CD4-positive, CD25-positive, alpha-beta regulatory T cell (primary cell): ENCODE measurements at regions not wholly inside any gene's neighbourhood (a gene's known extent, or its start where the extent isn't known, plus 50 kb on each side); places are given as distances from the start of the nearest gene placed in this dataset.

Experiments used
- ATAC-seq, 2 donors: fragments of 150-1000 bp; cut with Tn5 transposase; one replicate each; pipeline ENCODE4 v1.10.0; 2021; ENCODE audit warnings: low read depth in 2 of 2, moderate number of reproducible peaks in 2 of 2, moderate library complexity in 1 of 2
- DNase-seq, 3 donors: peaks; one replicate each; pipeline versions ENCODE4 v3.0.0 to v3.0.0-alpha.2; 2012 to 2022; ENCODE audit warnings: mixed read lengths in 1 of 3
- H3K27ac ChIP-seq: one replicate; pipeline ENCODE4 v1.7.0; 2013; ENCODE audit warnings: mild to moderate bottlenecking, low read length; ENCODE audit not compliant: insufficient read depth, poor library complexity, severe bottlenecking
- H3K27me3 ChIP-seq: one replicate; pipeline ENCODE4 v1.7.0; 2013; ENCODE audit warnings: low read length; ENCODE audit not compliant: control insufficient read depth, insufficient read depth
- H3K36me3 ChIP-seq: one replicate; pipeline ENCODE4 v1.7.0; 2013; ENCODE audit warnings: mild to moderate bottlenecking, low read length, moderate library complexity; ENCODE audit not compliant: control insufficient read depth, insufficient read depth
- H3K4me1 ChIP-seq: 2 replicates; pipeline ENCODE4 v1.7.0; 2013; ENCODE audit warnings: mild to moderate bottlenecking, low read length; ENCODE audit not compliant: insufficient read depth, control insufficient read depth, poor library complexity, severe bottlenecking
- H3K4me3 ChIP-seq: one replicate; pipeline ENCODE4 v1.7.0; 2013; ENCODE audit warnings: low read depth, mild to moderate bottlenecking, low read length, moderate library complexity
- H3K9me3 ChIP-seq, 2 experiments: 1 replicate in 1 of 2; 2 replicates in 1 of 2; pipeline ENCODE4 v1.7.0; 2013; ENCODE audit warnings: low read length in 2 of 2, mild to moderate bottlenecking in 1 of 2, moderate library complexity in 1 of 2; ENCODE audit not compliant: control insufficient read depth in 2 of 2
- H3K27ac Mint-ChIP-seq, 3 donors: one replicate each; pipeline ENCODE4 v1.8.0; 2020 to 2022; ENCODE audit warnings: mild to moderate bottlenecking in 3 of 3, mixed read lengths in 3 of 3, moderate library complexity in 2 of 3
- H3K27me3 Mint-ChIP-seq: one replicate; pipeline ENCODE4 v1.8.0; 2022; ENCODE audit warnings: mild to moderate bottlenecking, mixed read lengths
- H3K36me3 Mint-ChIP-seq: one replicate; pipeline ENCODE4 v1.8.0; 2020; ENCODE audit warnings: mixed read lengths
- H3K4me1 Mint-ChIP-seq, 4 donors: one replicate each; pipeline ENCODE4 v1.8.0; 2020 to 2022; ENCODE audit warnings: mixed read lengths in 4 of 4, mild to moderate bottlenecking in 1 of 4
- H3K4me3 Mint-ChIP-seq, 4 donors: one replicate each; pipeline ENCODE4 v1.8.0; 2020 to 2022; ENCODE audit warnings: mild to moderate bottlenecking in 4 of 4, mixed read lengths in 4 of 4, moderate library complexity in 3 of 4
- H3K9me3 Mint-ChIP-seq, 7 donors: one replicate each; pipeline ENCODE4 v1.8.0; 2020 to 2022; ENCODE audit warnings: mixed read lengths in 7 of 7, mild to moderate bottlenecking in 3 of 7, moderate library complexity in 2 of 7

DNA sequence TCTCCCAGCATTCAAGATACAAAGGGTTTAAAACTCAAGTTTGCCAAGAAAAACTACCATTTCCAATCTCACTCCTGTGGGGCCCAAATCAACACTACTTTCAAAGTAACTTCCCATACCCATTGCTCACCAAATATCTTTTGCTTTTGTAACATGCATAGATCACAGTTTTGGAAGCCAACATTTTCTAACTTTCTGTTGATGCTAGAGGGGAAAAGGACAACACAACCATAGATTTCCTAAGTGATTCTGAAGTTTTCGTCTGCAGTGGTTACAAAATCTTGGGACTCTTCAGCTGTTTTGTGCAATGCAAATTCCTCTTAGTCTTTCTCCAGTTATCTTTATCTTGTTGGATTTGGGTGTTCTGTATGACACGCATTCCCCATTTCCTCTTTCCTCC is 94.1 kb upstream of the PAPPA start:
- H3K9me3 ChIP-seq: no peaks in the 10 kb centered on the region
- ATAC-seq (no peak), DNase-seq (no peak)
- no peak overlapping the region for H3K4me3 ChIP-seq
- no peaks in the 10 kb centered on the region for H3K4me1 ChIP-seq
- Mint-ChIP-seq H3K4me1 (no peaks in the 10 kb centered on the region), H3K4me3 (no peak overlapping the region), H3K27me3 (no peaks in the 10 kb centered on the region), H3K27ac (no peak overlapping the region), H3K9me3 (peaks cover 0 to 10% (median 4%) of the 10 kb centered on the region in 7 donors), H3K36me3 (no peaks in the 10 kb centered on the region)
- no peaks in the 10 kb centered on the region for H3K27me3 ChIP-seq
- H3K27ac ChIP-seq: no peak overlapping the region
- no peaks in the 10 kb centered on the region for H3K36me3 ChIP-seq

DNA sequence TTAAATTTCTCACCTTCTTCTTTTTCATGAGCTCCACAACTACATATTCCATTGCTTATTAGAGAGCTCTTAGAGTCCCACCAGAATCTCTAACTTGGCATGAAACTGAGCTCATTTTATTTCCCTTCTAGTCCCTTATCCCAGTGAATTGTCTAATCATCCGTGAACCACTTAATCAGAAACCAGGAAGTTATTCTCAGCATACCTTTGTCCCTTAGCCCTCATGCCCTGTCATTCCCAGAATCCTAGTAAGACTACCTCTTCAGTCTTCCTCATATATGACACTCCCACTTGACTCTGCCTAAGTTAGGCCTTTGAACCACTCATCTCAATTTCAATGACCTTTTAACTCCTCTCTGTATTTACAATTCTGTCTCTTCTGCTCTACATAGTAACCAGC is 93.0 kb upstream of the PAPPA start:
- no peak for ATAC-seq
- Mint-ChIP-seq H3K27me3 (no peaks in the 10 kb centered on the region), H3K9me3 (peaks cover 0 to 8% (median 3%) of the 10 kb centered on the region in 7 donors), H3K36me3 (no peaks in the 10 kb centered on the region), H3K4me1 (no peaks in the 10 kb centered on the region), H3K4me3 (no peak overlapping the region), H3K27ac (peak overlapping the region in 1 of 3 donors; percentile 18)
- H3K27me3 ChIP-seq: no peaks in the 10 kb centered on the region
- no peaks in the 10 kb centered on the region for H3K9me3 ChIP-seq
- no peak for DNase-seq
- H3K4me1 ChIP-seq: no peaks in the 10 kb centered on the region
- no peak overlapping the region for H3K4me3 ChIP-seq
- H3K36me3 ChIP-seq: no peaks in the 10 kb centered on the region
- H3K27ac ChIP-seq: no peak overlapping the region

DNA sequence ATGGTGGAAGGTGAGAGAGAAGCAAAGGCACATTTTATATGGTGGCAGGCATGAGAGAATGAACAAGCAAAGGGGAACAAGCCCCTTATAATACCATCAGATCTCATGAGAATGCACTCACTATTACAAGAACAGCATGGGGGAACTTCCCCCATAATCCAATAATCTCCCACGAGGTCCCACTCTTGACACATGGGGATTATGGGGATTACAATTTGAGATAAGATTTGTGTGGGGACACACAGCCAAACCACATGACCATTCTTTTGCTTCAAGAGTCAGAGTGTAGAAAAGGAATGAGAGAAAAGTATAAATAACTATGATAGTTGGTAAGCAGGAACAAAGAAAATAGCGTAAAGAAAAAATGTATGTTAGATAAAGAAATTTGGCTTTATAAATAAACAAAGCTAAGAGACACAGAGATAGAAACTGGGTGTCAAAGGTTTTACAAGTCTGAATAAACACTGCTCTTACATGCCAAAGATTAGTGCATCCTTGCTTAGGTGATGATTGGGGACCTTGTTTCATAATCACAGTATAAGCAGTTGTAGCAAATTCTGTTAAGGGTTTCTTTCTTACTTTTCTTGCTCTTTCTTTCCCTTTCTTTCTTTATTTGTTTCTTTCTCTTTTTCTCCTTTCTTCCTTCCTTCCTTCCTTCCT is 91.9 kb upstream of the PAPPA start:
- Histone ChIP-seq H3K4me1 (no peaks in the 10 kb centered on the region), H3K4me3 (no peak overlapping the region), H3K27me3 (no peaks in the 10 kb centered on the region), H3K9me3 (no peaks in the 10 kb centered on the region), H3K27ac (no peak overlapping the region), H3K36me3 (no peaks in the 10 kb centered on the region)
- Mint-ChIP-seq H3K36me3 (no peaks in the 10 kb centered on the region), H3K27ac (no peak overlapping the region), H3K27me3 (no peaks in the 10 kb centered on the region), H3K9me3 (peaks cover 0 to 8% (median 2%) of the 10 kb centered on the region in 7 donors), H3K4me1 (no peaks in the 10 kb centered on the region), H3K4me3 (no peak overlapping the region)
- DNase-seq: no peak
- no peak for ATAC-seq

DNA sequence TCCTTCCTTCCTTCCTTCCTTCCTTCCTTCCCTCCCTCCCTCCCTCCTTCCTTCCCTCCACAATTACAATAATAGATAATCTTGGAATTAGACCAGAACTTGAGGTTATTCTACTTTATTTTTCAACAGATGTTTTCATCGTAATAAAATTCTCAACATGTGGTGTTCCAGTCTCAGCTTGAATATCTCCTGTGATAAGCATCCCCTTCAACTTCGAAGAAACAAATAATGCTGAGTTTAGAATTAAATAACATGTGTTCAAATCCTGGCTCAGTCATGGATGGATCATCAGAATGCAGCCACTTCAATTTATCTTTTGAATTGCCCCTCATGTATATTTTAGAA is 91.4 kb upstream of the PAPPA start:
- no peak for ATAC-seq
- Mint-ChIP-seq H3K4me3 (no peak overlapping the region), H3K36me3 (no peaks in the 10 kb centered on the region), H3K27me3 (no peaks in the 10 kb centered on the region), H3K4me1 (no peaks in the 10 kb centered on the region), H3K27ac (no peak overlapping the region), H3K9me3 (peaks cover 0 to 8% (median 2%) of the 10 kb centered on the region in 7 donors)
- H3K4me3 ChIP-seq: no peak overlapping the region
- H3K4me1 ChIP-seq: no peaks in the 10 kb centered on the region
- no peak for DNase-seq
- no peaks in the 10 kb centered on the region for H3K36me3 ChIP-seq
- no peaks in the 10 kb centered on the region for H3K9me3 ChIP-seq
- no peak overlapping the region for H3K27ac ChIP-seq
- H3K27me3 ChIP-seq: no peaks in the 10 kb centered on the region

DNA sequence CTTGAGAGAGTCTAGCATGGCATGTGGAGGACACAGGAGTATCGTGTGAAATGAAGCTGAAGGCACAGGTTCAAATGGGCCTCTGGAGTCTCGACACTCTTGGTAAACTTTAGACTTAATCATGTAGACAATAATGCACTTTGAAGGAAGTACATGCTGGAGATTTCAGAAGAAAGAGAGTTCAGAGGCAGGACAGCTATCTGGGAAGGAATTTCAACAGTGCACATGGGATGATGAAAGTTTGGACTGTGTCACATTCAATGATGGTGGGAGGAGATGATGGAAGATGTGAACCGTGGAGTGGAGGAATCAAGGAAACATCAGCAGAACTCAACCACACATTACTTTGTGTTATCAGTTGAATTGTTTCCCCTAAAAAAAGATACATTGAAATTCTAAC is 88.6 kb upstream of the PAPPA start:
- Histone ChIP-seq H3K27ac (no peak overlapping the region), H3K27me3 (no peaks in the 10 kb centered on the region), H3K4me1 (no peaks in the 10 kb centered on the region), H3K9me3 (no peaks in the 10 kb centered on the region), H3K4me3 (no peak overlapping the region), H3K36me3 (no peaks in the 10 kb centered on the region)
- Mint-ChIP-seq H3K36me3 (no peaks in the 10 kb centered on the region), H3K9me3 (peaks cover 0 to 6% (median 0%) of the 10 kb centered on the region in 7 donors), H3K4me3 (no peak overlapping the region), H3K27me3 (no peaks in the 10 kb centered on the region), H3K4me1 (no peaks in the 10 kb centered on the region), H3K27ac (no peak overlapping the region)
- ATAC-seq (no peak), DNase-seq (no peak)

DNA sequence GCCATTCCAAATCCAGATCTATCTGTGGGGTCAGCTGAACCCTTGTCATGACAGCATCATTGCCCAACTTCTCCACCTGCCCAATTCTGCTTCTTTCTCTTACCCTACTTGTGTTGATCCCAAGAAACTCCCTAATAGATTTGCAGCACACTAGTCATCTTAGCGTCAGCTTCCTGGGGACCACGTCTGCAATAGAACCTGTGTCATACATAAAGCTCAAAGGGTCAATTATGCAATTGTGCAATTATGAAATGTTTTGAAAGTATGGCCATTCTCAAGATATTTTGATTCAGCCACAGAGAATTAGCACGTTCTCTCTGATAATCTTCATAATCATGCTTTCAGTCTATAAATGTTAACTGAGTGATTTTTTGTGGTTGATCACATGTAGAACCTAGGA is 87.4 kb upstream of the PAPPA start:
- H3K27me3 Mint-ChIP-seq: no peaks in the 10 kb centered on the region
- no peak overlapping the region for H3K4me3 Mint-ChIP-seq
- no peaks in the 10 kb centered on the region for H3K36me3 Mint-ChIP-seq
- ATAC-seq: no peak
- no peak overlapping the region for H3K27ac ChIP-seq
- H3K4me1 ChIP-seq: no peaks in the 10 kb centered on the region
- no peak overlapping the region for H3K27ac Mint-ChIP-seq
- peaks cover 0 to 2% (median 0%) of the 10 kb centered on the region in 7 donors for H3K9me3 Mint-ChIP-seq
- no peak overlapping the region for H3K4me3 ChIP-seq
- no peak for DNase-seq
- no peaks in the 10 kb centered on the region for H3K36me3 ChIP-seq
- no peaks in the 10 kb centered on the region for H3K4me1 Mint-ChIP-seq
- H3K27me3 ChIP-seq: no peaks in the 10 kb centered on the region
- H3K9me3 ChIP-seq: no peaks in the 10 kb centered on the region

DNA sequence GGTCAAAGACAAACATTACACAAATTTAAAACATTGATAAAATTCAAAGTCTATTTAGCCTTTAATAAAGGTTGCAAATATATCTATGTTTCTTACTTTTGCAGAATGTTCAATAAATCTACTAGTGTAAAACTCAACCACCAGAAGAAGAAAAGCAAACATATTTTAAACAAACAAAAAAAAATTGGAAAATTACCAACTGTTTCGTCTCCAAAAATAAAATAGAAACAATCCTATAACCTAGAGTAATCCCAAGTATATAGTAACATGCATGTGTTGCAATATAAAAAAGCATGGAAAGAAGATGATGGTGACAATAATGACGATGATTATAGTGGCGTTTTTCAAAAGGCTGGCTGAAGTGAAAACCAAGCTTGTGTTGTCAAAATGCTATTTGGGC is 86.0 kb upstream of the PAPPA start:
- ATAC-seq (no peak), DNase-seq (no peak)
- H3K27me3 ChIP-seq: no peaks in the 10 kb centered on the region
- Mint-ChIP-seq H3K9me3 (peaks cover 0 to 2% (median 0%) of the 10 kb centered on the region in 7 donors), H3K36me3 (no peaks in the 10 kb centered on the region), H3K27ac (no peak overlapping the region), H3K27me3 (no peaks in the 10 kb centered on the region), H3K4me3 (no peak overlapping the region), H3K4me1 (no peaks in the 10 kb centered on the region)
- no peaks in the 10 kb centered on the region for H3K4me1 ChIP-seq
- no peaks in the 10 kb centered on the region for H3K9me3 ChIP-seq
- no peak overlapping the region for H3K4me3 ChIP-seq
- no peaks in the 10 kb centered on the region for H3K36me3 ChIP-seq
- H3K27ac ChIP-seq: no peak overlapping the region

DNA sequence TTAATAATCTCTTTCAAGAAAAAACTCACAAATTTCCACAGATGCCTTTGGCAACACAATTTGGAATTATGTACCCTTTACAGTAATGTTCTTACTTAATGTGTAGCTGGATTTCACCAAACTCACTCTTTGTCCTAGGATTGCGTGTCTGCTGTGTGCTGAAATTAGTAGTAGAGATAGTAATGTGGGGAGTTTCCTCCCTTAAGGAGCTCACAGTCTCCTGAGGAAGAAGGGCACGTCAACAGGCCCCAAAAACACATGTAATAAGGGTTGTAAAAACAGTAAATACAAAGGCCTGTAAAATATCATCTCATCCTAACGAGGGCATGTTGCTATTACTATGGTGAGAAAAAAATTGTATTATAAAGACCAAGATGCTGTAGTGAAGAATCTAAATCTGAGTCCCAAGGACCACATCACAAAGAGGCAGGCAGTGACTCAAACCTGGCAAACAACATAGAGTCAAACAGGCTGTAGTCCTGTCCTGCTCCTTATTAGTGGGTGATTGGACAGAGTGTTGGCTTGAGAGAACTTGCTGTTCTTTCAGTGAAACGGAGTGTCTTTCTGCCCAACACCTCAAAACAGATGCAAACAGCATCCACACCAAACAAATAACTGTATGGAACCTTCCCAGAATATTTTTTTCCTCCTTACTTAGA is 83.2 kb upstream of the PAPPA start:
- H3K27me3 Mint-ChIP-seq: no peaks in the 10 kb centered on the region
- ATAC-seq (no peak), DNase-seq (no peak)
- no peak overlapping the region for H3K4me3 Mint-ChIP-seq
- no peaks in the 10 kb centered on the region for H3K4me1 Mint-ChIP-seq
- Histone ChIP-seq H3K27me3 (no peaks in the 10 kb centered on the region), H3K9me3 (no peaks in the 10 kb centered on the region), H3K4me1 (no peaks in the 10 kb centered on the region), H3K27ac (no peak overlapping the region), H3K4me3 (no peak overlapping the region), H3K36me3 (no peaks in the 10 kb centered on the region)
- H3K9me3 Mint-ChIP-seq: peaks cover 0 to 4% (median 0%) of the 10 kb centered on the region in 7 donors
- H3K27ac Mint-ChIP-seq: no peak overlapping the region
- H3K36me3 Mint-ChIP-seq: no peaks in the 10 kb centered on the region
